Bronchial epithelial cell (primary cell): ENCODE measurements at regions not wholly inside any gene's neighbourhood (a gene's known extent, or its start where the extent isn't known, plus 50 kb on each side); places are given as distances from the start of the nearest gene placed in this dataset.

Experiments
- DNase-seq: peaks from one replicate; pipeline ENCODE4 v3.0.0-alpha.2; 2010; ENCODE audit warnings: low read depth
- FAIRE-seq: peaks from 2 replicates; lab custom pipeline; 2011; peaks lifted over from hg19 to GRCh38; lab: Jason Lieb, UNC
- H3K27me3 ChIP-seq: 2 replicates; pipeline ENCODE4 v1.5.1; 2011; ENCODE audit warnings: low read length; ENCODE audit not compliant: control insufficient read depth, insufficient read depth
- H3K36me3 ChIP-seq: 2 replicates; pipeline ENCODE4 v1.5.1; 2011; ENCODE audit warnings: low read length; ENCODE audit not compliant: control insufficient read depth, insufficient read depth
- H3K4me3 ChIP-seq: 2 replicates; pipeline ENCODE4 v1.5.1; 2011; ENCODE audit warnings: mild to moderate bottlenecking, low read depth, low read length, control low read depth
- TF ChIP-seq, protein P1 (sequence below): IDR thresholded peaks from 2 replicates; pipeline ENCODE4 v1.5.1; 2011; ENCODE audit warnings: mild to moderate bottlenecking, moderate library complexity, low read length, control low read depth, inconsistent platforms; ENCODE audit not compliant: insufficient read depth, severe bottlenecking

DNA sequence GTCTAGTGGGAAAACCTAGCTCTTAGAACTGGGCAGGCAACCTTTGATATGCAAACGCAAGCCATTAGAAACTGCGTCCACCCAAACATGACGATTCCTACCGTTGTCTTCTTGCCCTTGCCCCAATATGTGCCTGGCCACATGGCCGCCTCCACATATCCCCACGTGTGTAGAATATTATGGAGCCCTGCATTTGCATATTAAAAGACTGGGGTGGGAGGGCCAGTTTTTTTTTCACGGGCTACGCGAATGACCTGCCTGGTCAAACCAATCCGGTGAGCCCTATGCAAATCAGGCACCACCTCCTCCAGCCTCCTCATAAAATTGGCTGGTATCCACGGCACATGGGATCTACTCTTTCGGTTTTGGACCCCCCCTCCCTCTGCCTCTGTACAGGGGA, 381.0 kb upstream of the RGMA start:
- TF ChIP-seq, protein P1, sequence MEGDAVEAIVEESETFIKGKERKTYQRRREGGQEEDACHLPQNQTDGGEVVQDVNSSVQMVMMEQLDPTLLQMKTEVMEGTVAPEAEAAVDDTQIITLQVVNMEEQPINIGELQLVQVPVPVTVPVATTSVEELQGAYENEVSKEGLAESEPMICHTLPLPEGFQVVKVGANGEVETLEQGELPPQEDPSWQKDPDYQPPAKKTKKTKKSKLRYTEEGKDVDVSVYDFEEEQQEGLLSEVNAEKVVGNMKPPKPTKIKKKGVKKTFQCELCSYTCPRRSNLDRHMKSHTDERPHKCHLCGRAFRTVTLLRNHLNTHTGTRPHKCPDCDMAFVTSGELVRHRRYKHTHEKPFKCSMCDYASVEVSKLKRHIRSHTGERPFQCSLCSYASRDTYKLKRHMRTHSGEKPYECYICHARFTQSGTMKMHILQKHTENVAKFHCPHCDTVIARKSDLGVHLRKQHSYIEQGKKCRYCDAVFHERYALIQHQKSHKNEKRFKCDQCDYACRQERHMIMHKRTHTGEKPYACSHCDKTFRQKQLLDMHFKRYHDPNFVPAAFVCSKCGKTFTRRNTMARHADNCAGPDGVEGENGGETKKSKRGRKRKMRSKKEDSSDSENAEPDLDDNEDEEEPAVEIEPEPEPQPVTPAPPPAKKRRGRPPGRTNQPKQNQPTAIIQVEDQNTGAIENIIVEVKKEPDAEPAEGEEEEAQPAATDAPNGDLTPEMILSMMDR, result no peak
- DNase-seq, result no peak
- H3K4me3 ChIP-seq, result no peak overlapping the region
- no peaks in the 10 kb centered on the region for H3K27me3 ChIP-seq
- no peaks in the 10 kb centered on the region for H3K36me3 ChIP-seq
- no peak for FAIRE-seq

DNA sequence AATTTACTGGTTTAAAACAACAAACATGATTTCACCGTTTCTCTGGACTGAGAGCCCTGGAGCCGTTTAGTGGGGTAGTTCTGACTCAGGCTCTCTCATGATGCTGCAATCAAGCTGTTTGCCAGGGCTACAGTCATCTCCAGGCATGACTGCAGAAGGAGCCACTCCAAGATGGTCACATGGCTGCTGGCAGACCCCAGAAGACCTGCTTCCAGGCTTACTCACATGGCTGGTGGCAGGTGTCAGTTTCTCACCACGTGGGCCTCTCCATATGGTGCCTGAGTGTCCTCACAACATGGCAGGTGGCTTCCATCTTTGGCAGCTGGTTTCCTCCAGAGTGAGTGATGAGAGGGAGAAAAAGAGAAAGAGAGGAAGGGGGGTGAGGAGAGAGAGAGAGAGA, 378.3 kb upstream of the RGMA start:
- no peak overlapping the region for H3K4me3 ChIP-seq
- TF ChIP-seq, protein P1, result no peak
- FAIRE-seq, result no peak
- DNase-seq, result peak; percentile 95
- no peaks in the 10 kb centered on the region for H3K36me3 ChIP-seq
- H3K27me3 ChIP-seq, result no peaks in the 10 kb centered on the region

DNA sequence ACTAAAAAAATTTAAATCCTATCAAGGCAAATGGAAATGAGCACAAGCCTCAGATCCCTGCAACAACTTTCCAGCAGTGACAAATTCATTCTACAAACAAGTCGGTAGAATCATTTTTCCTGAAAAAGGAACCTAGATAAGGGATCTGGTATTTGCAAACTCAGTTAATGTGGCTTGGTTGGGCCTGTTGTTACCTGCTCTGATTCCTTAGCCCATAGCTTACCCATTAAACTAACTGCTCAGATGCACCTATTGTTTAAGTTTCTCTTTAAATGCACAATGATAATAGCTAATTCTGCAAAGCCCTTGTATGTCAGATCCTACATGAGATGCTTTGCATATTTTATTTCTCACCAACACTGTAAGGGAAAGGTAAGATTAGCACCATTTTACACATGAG, 377.4 kb upstream of the RGMA start:
- no peaks in the 10 kb centered on the region for H3K36me3 ChIP-seq
- peak; percentile 87 for DNase-seq
- H3K4me3 ChIP-seq, result no peak overlapping the region
- no peaks in the 10 kb centered on the region for H3K27me3 ChIP-seq
- TF ChIP-seq, protein P1, result no peak
- no peak for FAIRE-seq

GRCh38 chr15:93462690-93463089, 373.7 kb upstream of the RGMA start:
- H3K27me3 ChIP-seq, result no peaks in the 10 kb centered on the region

DNA sequence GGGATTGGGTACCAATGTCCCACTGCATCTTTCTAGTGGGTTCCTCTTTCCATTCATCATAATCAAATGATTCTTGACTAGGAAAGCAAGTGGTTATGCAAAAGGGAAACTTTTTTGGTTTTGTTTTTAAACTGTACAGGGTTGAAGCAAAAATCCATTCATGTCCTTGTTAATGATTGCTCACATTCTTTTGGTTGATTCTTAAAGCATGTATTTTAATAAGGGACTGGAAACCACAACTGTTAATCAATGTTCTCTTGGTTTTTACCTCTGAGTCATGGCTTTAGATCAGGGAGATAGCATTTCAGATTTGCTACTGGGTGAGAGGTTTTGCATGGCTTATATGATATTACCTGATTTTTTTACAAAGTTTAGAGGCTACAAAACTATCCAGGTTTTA, 371.7 kb upstream of the RGMA start:
- peak; percentile 41 for DNase-seq
- Histone ChIP-seq H3K36me3 (no peaks in the 10 kb centered on the region), H3K27me3 (no peaks in the 10 kb centered on the region), H3K4me3 (no peak overlapping the region)
- TF ChIP-seq, protein P1, result no peak
- no peak for FAIRE-seq

More at GRCh38 chr15:93462690-93463089, 373.7 kb upstream of the RGMA start:
- Histone ChIP-seq H3K4me3 (no peak overlapping the region), H3K36me3 (no peaks in the 10 kb centered on the region)
- TF ChIP-seq, protein P1, result no peak
- no peak for FAIRE-seq
- no peak for DNase-seq

- FAIRE-seq (no peak), DNase-seq (no peak)
- TF ChIP-seq, protein P1, result no peak
Observed at GRCh38 chr15:93459396-93459795, 370.4 kb upstream of the RGMA start.

More at GRCh38 chr15:93459396-93459795, 370.4 kb upstream of the RGMA start:
- Histone ChIP-seq H3K4me3 (no peak overlapping the region), H3K36me3 (no peaks in the 10 kb centered on the region), H3K27me3 (no peaks in the 10 kb centered on the region)
